ENCODE measurements at regions not wholly inside any gene's neighbourhood (a gene's known extent, or its start where the extent isn't known, plus 50 kb on each side); places are given as distances from the start of the nearest gene placed in this dataset.

DNA sequence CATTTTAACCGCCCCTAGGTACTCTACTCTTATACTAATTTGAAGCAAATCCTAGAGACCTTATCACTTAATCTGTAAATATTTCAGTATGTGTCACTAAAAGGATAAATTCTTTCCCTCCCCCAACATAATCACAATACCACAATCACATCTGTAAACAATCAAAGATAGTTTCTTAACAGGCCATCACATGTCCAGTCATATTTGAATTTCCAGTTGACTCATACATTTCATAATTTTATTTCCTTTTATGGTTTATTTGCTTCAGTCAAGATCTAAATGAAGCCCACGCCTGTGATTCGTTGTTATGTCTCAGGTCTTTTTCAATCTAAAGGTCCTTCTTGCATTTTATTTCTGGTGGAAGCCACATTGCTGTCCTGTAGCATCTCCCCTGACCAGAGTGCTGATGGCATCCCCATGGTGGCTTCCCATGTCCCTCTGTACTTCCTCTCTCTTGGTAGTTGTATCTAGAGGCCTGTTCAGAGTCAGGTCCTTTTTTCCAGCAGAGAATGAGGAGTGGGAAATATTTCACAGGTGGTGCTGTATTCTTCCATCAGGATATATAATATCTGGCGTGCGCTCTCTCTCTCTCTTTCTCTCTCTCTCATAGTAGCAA lies 128.6 kb upstream of the SLC22A23 start:
- Mint-ChIP-seq H3K27me3 (ENCODE audit: unreplicated experiment) (no peaks in the 10 kb centered on the region), H3K4me3 (ENCODE audit: unreplicated experiment) (no peak overlapping the region), H3K4me1 (ENCODE audit: unreplicated experiment) (peaks cover 21% of the 10 kb centered on the region), H3K36me3 (ENCODE audit: unreplicated experiment) (no peaks in the 10 kb centered on the region), H3K9me3 (ENCODE audit: unreplicated experiment) (peaks cover 5% of the 10 kb centered on the region), H3K27ac (ENCODE audit: unreplicated experiment) (peak overlapping the region; percentile 43)
- TF ChIP-seq, protein P1, sequence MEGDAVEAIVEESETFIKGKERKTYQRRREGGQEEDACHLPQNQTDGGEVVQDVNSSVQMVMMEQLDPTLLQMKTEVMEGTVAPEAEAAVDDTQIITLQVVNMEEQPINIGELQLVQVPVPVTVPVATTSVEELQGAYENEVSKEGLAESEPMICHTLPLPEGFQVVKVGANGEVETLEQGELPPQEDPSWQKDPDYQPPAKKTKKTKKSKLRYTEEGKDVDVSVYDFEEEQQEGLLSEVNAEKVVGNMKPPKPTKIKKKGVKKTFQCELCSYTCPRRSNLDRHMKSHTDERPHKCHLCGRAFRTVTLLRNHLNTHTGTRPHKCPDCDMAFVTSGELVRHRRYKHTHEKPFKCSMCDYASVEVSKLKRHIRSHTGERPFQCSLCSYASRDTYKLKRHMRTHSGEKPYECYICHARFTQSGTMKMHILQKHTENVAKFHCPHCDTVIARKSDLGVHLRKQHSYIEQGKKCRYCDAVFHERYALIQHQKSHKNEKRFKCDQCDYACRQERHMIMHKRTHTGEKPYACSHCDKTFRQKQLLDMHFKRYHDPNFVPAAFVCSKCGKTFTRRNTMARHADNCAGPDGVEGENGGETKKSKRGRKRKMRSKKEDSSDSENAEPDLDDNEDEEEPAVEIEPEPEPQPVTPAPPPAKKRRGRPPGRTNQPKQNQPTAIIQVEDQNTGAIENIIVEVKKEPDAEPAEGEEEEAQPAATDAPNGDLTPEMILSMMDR (IDR thresholded peaks at IDR 0.05): no peak
- no peak for DNase-seq (ENCODE audit: extremely low spot score, unreplicated experiment)

DNA sequence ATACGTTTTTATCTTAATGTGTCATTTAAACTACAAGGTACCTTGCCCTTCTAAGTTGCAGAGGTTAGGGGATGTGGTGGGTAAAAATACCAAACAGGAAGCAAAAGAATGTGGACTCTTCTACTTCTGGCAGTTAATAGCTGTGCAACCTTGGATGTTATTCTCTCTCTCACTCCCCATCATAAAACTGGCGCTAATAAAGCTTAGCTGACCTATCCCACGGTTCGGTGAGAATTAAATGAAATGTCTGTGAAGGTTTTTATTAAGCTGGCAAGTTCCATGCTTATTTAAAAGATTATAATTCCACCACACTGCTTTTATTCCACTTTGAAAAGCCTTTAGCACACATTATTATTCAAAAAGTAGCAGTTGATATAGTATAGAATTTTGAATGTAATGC lies 127.8 kb upstream of the SLC22A23 start:
- Mint-ChIP-seq H3K4me1 (ENCODE audit: unreplicated experiment) (peaks cover 21% of the 10 kb centered on the region), H3K9me3 (ENCODE audit: unreplicated experiment) (peaks cover 5% of the 10 kb centered on the region), H3K27ac (ENCODE audit: unreplicated experiment) (no peak overlapping the region), H3K4me3 (ENCODE audit: unreplicated experiment) (no peak overlapping the region), H3K27me3 (ENCODE audit: unreplicated experiment) (no peaks in the 10 kb centered on the region), H3K36me3 (ENCODE audit: unreplicated experiment) (no peaks in the 10 kb centered on the region)
- TF ChIP-seq, protein P1 (IDR thresholded peaks at IDR 0.05): no peak
- no peak for DNase-seq (ENCODE audit: extremely low spot score, unreplicated experiment)

DNA sequence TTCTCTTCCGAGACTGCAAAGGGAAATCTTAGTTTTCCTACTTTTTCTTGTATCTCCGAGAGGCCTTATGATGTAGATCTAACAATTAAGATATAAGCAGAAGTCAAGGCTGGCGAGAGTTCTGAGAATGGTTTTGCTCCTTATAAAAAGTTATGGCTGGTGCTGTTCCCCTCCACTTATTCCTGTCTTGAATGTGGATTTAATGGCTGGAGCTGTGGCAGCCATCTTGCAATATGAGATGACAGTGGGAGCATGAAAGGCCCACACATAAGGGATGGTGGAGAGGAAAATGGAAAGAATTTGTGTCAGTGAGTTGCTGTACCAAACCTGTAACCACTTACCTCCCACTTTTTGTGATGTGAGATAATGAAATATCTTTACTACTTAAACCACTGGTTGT lies 124.6 kb upstream of the SLC22A23 start:
- Mint-ChIP-seq H3K27me3 (ENCODE audit: unreplicated experiment) (no peaks in the 10 kb centered on the region), H3K36me3 (ENCODE audit: unreplicated experiment) (no peaks in the 10 kb centered on the region), H3K9me3 (ENCODE audit: unreplicated experiment) (no peaks in the 10 kb centered on the region), H3K27ac (ENCODE audit: unreplicated experiment) (no peak overlapping the region), H3K4me3 (ENCODE audit: unreplicated experiment) (no peak overlapping the region), H3K4me1 (ENCODE audit: unreplicated experiment) (peaks cover 21% of the 10 kb centered on the region)
- DNase-seq (ENCODE audit: extremely low spot score, unreplicated experiment): no peak
- TF ChIP-seq, protein P1 (IDR thresholded peaks at IDR 0.05): no peak

DNA sequence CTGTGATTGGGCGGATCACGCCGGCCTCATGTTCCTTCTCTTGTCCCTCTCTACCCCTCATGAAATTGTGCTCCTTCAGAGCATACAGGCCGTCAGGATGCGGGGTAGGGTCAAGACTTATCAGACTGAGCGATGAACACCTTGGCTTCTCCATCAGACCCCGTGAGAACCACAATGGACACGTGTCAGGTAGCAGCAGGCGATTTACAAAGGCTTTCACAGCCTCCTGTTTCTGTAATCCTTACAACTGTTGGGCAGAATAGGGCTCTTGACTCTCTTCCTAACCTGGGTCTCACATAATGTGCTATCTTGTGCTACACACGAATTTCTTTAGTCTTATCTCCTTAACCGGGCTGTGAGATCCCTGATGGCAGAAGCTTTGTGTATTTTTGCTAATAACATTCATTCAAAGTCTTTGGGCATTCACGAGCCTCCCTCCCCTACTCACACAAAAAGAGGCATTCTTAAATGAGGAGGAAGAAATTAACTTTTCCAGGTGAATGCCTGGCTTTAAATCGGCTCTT lies 122.9 kb upstream of the SLC22A23 start:
- TF ChIP-seq, protein P1 (IDR thresholded peaks at IDR 0.05): no peak
- Mint-ChIP-seq H3K36me3 (ENCODE audit: unreplicated experiment) (no peaks in the 10 kb centered on the region), H3K27me3 (ENCODE audit: unreplicated experiment) (no peaks in the 10 kb centered on the region), H3K27ac (ENCODE audit: unreplicated experiment) (no peak overlapping the region), H3K4me1 (ENCODE audit: unreplicated experiment) (peaks cover 8% of the 10 kb centered on the region), H3K9me3 (ENCODE audit: unreplicated experiment) (no peaks in the 10 kb centered on the region), H3K4me3 (ENCODE audit: unreplicated experiment) (no peak overlapping the region)
- no peak for DNase-seq (ENCODE audit: extremely low spot score, unreplicated experiment)

DNA sequence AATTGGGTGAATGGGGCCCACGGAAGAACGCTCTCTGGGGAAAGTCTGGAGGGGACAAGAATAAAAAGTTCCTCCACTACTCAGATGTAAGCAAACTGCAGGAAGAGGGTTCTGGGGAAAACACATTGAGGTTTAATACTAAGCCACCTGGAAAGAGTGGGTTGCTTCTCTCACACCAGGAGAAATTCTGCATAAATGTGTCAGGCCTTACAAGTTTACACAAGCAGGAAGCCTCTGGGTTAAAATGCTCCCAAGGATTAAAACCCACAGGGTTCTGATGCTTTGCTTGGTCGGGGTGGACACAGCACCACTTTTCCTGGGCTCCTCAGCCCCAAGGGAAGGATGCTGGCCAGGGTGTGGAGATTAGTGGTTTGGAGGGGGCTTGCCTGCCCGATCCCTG lies 122.1 kb upstream of the SLC22A23 start:
- no peaks in the 10 kb centered on the region for H3K36me3 Mint-ChIP-seq (ENCODE audit: unreplicated experiment)
- DNase-seq (ENCODE audit: extremely low spot score, unreplicated experiment): no peak
- no peak overlapping the region for H3K4me3 Mint-ChIP-seq (ENCODE audit: unreplicated experiment)
- no peaks in the 10 kb centered on the region for H3K9me3 Mint-ChIP-seq (ENCODE audit: unreplicated experiment)
- TF ChIP-seq, protein P1 (IDR thresholded peaks at IDR 0.05): no peak
- H3K27me3 Mint-ChIP-seq (ENCODE audit: unreplicated experiment): no peaks in the 10 kb centered on the region
- H3K4me1 Mint-ChIP-seq (ENCODE audit: unreplicated experiment): peaks cover 5% of the 10 kb centered on the region
- H3K27ac Mint-ChIP-seq (ENCODE audit: unreplicated experiment): no peak overlapping the region
